H9 (cell line): ENCODE measurements at regions not wholly inside any gene's neighbourhood (a gene's known extent, or its start where the extent isn't known, plus 50 kb on each side); places are given as distances from the start of the nearest gene placed in this dataset.

Source experiments
- DNase-seq: peaks from one replicate; pipeline ENCODE4 v3.0.0-alpha.2; 2017
- H2AFZ ChIP-seq: one replicate; pipeline ENCODE4 v1.6.1; 2013; ENCODE audit warnings: mild to moderate bottlenecking, low read length, control low read depth, moderate library complexity
- H2AK5ac ChIP-seq: 2 replicates; pipeline ENCODE4 v1.6.1; 2013; ENCODE audit warnings: low read length, control low read depth, mixed read lengths; ENCODE audit not compliant: insufficient read length
- H2BK120ac ChIP-seq: one replicate; pipeline ENCODE4 v1.6.1; 2013; ENCODE audit warnings: low read depth, mild to moderate bottlenecking, low read length, control low read depth, inconsistent platforms; ENCODE audit not compliant: poor library complexity, severe bottlenecking
- H2BK12ac ChIP-seq: 2 replicates; pipeline ENCODE4 v1.6.1; 2013; ENCODE audit warnings: low read length, control low read depth, mixed read lengths, low read depth; ENCODE audit not compliant: insufficient read length
- H2BK15ac ChIP-seq: 2 replicates; pipeline ENCODE4 v1.6.1; 2013; ENCODE audit warnings: low read depth, low read length, control low read depth
- H2BK20ac ChIP-seq: one replicate; pipeline ENCODE4 v1.6.1; 2013; ENCODE audit warnings: low read depth, mild to moderate bottlenecking, low read length, control low read depth, inconsistent platforms; ENCODE audit not compliant: poor library complexity, severe bottlenecking
- H2BK5ac ChIP-seq: 2 replicates; pipeline ENCODE4 v1.6.1; 2013; ENCODE audit warnings: low read length, control low read depth, mixed read lengths; ENCODE audit not compliant: insufficient read length
- H3K14ac ChIP-seq: 2 replicates; pipeline ENCODE4 v1.6.1; 2013; ENCODE audit warnings: low read length, control low read depth; ENCODE audit not compliant: insufficient read depth
- H3K18ac ChIP-seq: 2 replicates; pipeline ENCODE4 v1.6.1; 2013; ENCODE audit warnings: low read depth, mild to moderate bottlenecking, mixed read lengths, low read length, control low read depth; ENCODE audit not compliant: insufficient read length
- H3K23ac ChIP-seq: 2 replicates; pipeline ENCODE4 v1.6.1; 2013; ENCODE audit warnings: low read length, control low read depth, mixed read lengths, low read depth; ENCODE audit not compliant: insufficient read length
- H3K23me2 ChIP-seq: 2 replicates; pipeline ENCODE4 v1.6.1; 2013; ENCODE audit warnings: low read depth, mild to moderate bottlenecking, mixed read lengths, low read length, control low read depth; ENCODE audit not compliant: insufficient read length, poor library complexity, severe bottlenecking
- H3K27ac ChIP-seq: 2 replicates; pipeline ENCODE4 v1.5.1; 2013; ENCODE audit warnings: low read length, control low read depth, mixed read lengths, low read depth; ENCODE audit not compliant: insufficient read length
- H3K27me3 ChIP-seq: 2 replicates; pipeline ENCODE4 v1.6.1; 2013; ENCODE audit warnings: low read length, control low read depth, inconsistent platforms; ENCODE audit not compliant: insufficient read depth
- H3K4ac ChIP-seq: 2 replicates; pipeline ENCODE4 v1.6.1; 2013; ENCODE audit warnings: low read depth, mild to moderate bottlenecking, control low read depth, inconsistent platforms, low read length, moderate library complexity
- H3K4me1 ChIP-seq: 2 replicates; pipeline ENCODE4 v1.6.1; 2013; ENCODE audit warnings: low read length, control low read depth, inconsistent platforms; ENCODE audit not compliant: insufficient read depth
- H3K4me2 ChIP-seq: 2 replicates; pipeline ENCODE4 v1.6.1; 2013; ENCODE audit warnings: low read length, control low read depth, mixed read lengths; ENCODE audit not compliant: insufficient read length, insufficient read depth
- H3K56ac ChIP-seq: 2 replicates; pipeline ENCODE4 v1.6.1; 2013; ENCODE audit warnings: low read depth, mild to moderate bottlenecking, mixed read lengths, low read length, control low read depth; ENCODE audit not compliant: insufficient read length
- H3K79me1 ChIP-seq: 2 replicates; pipeline ENCODE4 v1.6.1; 2013; ENCODE audit warnings: low read depth, mild to moderate bottlenecking, moderate library complexity, low read length, control low read depth, inconsistent platforms; ENCODE audit not compliant: insufficient read depth, poor library complexity, severe bottlenecking
- H3K79me2 ChIP-seq: 2 replicates; pipeline ENCODE4 v1.6.1; 2013; ENCODE audit warnings: low read length, control low read depth, inconsistent platforms; ENCODE audit not compliant: insufficient read depth
- H3K9ac ChIP-seq: 2 replicates; pipeline ENCODE4 v1.6.1; 2013; ENCODE audit warnings: low read length, control low read depth, mixed read lengths; ENCODE audit not compliant: insufficient read length; ENCODE audit errors: extremely low read depth
- H3K9me3 ChIP-seq: one replicate; pipeline ENCODE4 v1.6.1; 2013; ENCODE audit warnings: low read depth, low read length, inconsistent platforms; ENCODE audit not compliant: control insufficient read depth
- H3T11ph ChIP-seq: one replicate; pipeline ENCODE4 v1.6.1; 2013; ENCODE audit warnings: mild to moderate bottlenecking, low read length, control low read depth, inconsistent platforms
- H4K20me1 ChIP-seq: one replicate; pipeline ENCODE4 v1.6.1; 2013; ENCODE audit not compliant: control insufficient read depth, insufficient read length, insufficient read depth
- H4K5ac ChIP-seq: 2 replicates; pipeline ENCODE4 v1.6.1; 2013; ENCODE audit warnings: low read depth, mild to moderate bottlenecking, mixed read lengths, low read length, control low read depth; ENCODE audit not compliant: insufficient read length
- H4K8ac ChIP-seq: replicated peaks from 2 replicates; pipeline ENCODE4 v1.6.1; 2013; ENCODE audit warnings: low read length, control low read depth, mixed read lengths, low read depth; ENCODE audit not compliant: insufficient read length
- H4K91ac ChIP-seq: 2 replicates; pipeline ENCODE4 v1.6.1; 2013; ENCODE audit warnings: low read depth, mild to moderate bottlenecking, moderate library complexity, mixed read lengths, low read length, control low read depth; ENCODE audit not compliant: insufficient read length
- H3K27ac Mint-ChIP-seq, 3 experiments: 2 replicates in 2 of 3; 3 replicates in 1 of 3; pipeline ENCODE4 v1.8.0; 2020 to 2021; ENCODE audit warnings: mixed read lengths in 3 of 3, mild to moderate bottlenecking in 1 of 3, moderate library complexity in 1 of 3
- H3K27me3 Mint-ChIP-seq: 2 replicates; pipeline ENCODE4 v1.8.0; 2021; ENCODE audit warnings: low read depth, mild to moderate bottlenecking, moderate library complexity, mixed read lengths
- H3K36me3 Mint-ChIP-seq, 3 experiments: 2 replicates in 2 of 3; 3 replicates in 1 of 3; pipeline ENCODE4 v1.8.0; 2020 to 2021; ENCODE audit warnings: low read depth in 3 of 3, mixed read lengths in 3 of 3; ENCODE audit not compliant: insufficient read depth in 1 of 3
- H3K4me1 Mint-ChIP-seq, 2 experiments: 2 replicates each; pipeline ENCODE4 v1.8.0; 2020; ENCODE audit warnings: mixed read lengths in 2 of 2
- H3K4me3 Mint-ChIP-seq, 2 experiments: 2 replicates in 1 of 2; 3 replicates in 1 of 2; pipeline ENCODE4 v1.8.0; 2020 to 2021; ENCODE audit warnings: mild to moderate bottlenecking in 2 of 2, mixed read lengths in 2 of 2, moderate library complexity in 1 of 2
- H3K9me3 Mint-ChIP-seq, 2 experiments: 2 replicates in 1 of 2; 3 replicates in 1 of 2; pipeline ENCODE4 v1.8.0; 2020; ENCODE audit warnings: mild to moderate bottlenecking in 2 of 2, mixed read lengths in 2 of 2, moderate library complexity in 1 of 2
- WGBS: extraction: QIAGEN DNeasy Blood & Tissue Kit; methylation state at CpG from one replicate; pipeline ENCODE4 v1.1.7; 2013; ENCODE audit warnings: missing lambda C conversion rate, low lambda C conversion rate, mixed read lengths; ENCODE audit not compliant: insufficient read length; ENCODE audit errors: extremely low coverage; 5-methylcytosine and 5-hydroxymethylcytosine counted together
- TF ChIP-seq, protein P1 (sequence below): fragments of 200-600 bp; sonication (generic); conservative IDR thresholded peaks from 3 replicates; pipeline ENCODE4 v1.8.0; 2021; ENCODE audit warnings: antibody characterized with exemption, mild to moderate bottlenecking

DNA sequence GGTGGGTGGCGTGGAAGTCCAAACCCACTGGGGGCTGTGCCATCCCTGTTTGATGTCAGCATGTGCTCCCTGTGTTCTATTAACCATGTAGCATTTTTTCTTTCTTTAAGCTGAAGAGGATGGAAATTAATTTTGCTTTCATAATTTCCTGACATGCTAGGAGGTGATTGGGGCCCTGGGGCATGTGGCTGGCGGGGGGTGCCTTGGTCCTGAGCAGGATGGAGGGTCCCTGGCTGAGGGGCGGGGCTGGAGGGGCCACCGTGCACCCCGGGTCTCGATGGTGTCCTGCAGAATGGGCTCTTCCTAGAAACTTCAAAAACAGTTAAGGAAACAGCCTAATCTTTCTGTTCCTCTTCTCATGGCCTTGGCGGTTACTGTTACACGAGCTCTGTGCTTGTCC lies 69.3 kb upstream of the IRX4 start:
- H3K4me1 Mint-ChIP-seq, result peaks cover 20 to 24% of the 10 kb centered on the region in 2 experiments
- no peak overlapping the region for H3K4ac ChIP-seq
- peak overlapping the region; percentile 40 for H3K4me2 ChIP-seq
- H3K27me3 ChIP-seq, result no peaks in the 10 kb centered on the region
- peaks cover 0 to 2% (median 0%) of the 10 kb centered on the region in 3 experiments; a peak in 3 of 7 replicates for H3K36me3 Mint-ChIP-seq
- no peaks in the 10 kb centered on the region for H3K9me3 ChIP-seq
- no peak overlapping the region for H3K9ac ChIP-seq
- H3K79me2 ChIP-seq, result no peaks in the 10 kb centered on the region
- no peak for DNase-seq
- no peak overlapping the region for H3T11ph ChIP-seq
- peak overlapping the region in 2 of 3 experiments; percentile 89 to 96; a peak in 4 of 7 replicates for H3K27ac Mint-ChIP-seq
- H3K18ac ChIP-seq, result no peak overlapping the region
- no peak overlapping the region for H4K5ac ChIP-seq
- H3K27me3 Mint-ChIP-seq, result peaks cover 17% of the 10 kb centered on the region
- H3K9me3 Mint-ChIP-seq, result peaks cover 0 to 4% of the 10 kb centered on the region in 2 experiments; a peak in 1 of 5 replicates
- H3K79me1 ChIP-seq, result no peaks in the 10 kb centered on the region
- H3K27ac ChIP-seq, result peak overlapping the region; percentile 47
- H2BK12ac ChIP-seq, result no peak overlapping the region
- H2AFZ ChIP-seq, result no peak overlapping the region
- H3K4me3 Mint-ChIP-seq, result peak overlapping the region; percentile 41 to 73; a peak in 3 of 5 replicates
- no peak overlapping the region for H3K23ac ChIP-seq
- no peak overlapping the region for H3K56ac ChIP-seq
- no CpG with 5 or more reads among the region's 8 CpGs for WGBS
- no peak overlapping the region for H2BK20ac ChIP-seq
- H2BK120ac ChIP-seq, result no peak overlapping the region
- H2BK15ac ChIP-seq, result no peak overlapping the region
- H3K14ac ChIP-seq, result no peak overlapping the region; the same call in 1 of the 2 replicates
- TF ChIP-seq, protein P1, sequence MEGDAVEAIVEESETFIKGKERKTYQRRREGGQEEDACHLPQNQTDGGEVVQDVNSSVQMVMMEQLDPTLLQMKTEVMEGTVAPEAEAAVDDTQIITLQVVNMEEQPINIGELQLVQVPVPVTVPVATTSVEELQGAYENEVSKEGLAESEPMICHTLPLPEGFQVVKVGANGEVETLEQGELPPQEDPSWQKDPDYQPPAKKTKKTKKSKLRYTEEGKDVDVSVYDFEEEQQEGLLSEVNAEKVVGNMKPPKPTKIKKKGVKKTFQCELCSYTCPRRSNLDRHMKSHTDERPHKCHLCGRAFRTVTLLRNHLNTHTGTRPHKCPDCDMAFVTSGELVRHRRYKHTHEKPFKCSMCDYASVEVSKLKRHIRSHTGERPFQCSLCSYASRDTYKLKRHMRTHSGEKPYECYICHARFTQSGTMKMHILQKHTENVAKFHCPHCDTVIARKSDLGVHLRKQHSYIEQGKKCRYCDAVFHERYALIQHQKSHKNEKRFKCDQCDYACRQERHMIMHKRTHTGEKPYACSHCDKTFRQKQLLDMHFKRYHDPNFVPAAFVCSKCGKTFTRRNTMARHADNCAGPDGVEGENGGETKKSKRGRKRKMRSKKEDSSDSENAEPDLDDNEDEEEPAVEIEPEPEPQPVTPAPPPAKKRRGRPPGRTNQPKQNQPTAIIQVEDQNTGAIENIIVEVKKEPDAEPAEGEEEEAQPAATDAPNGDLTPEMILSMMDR, result no peak
- H3K23me2 ChIP-seq, result no peaks in the 10 kb centered on the region
- H4K8ac ChIP-seq, result no peak overlapping the region
- no peaks in the 10 kb centered on the region for H4K20me1 ChIP-seq
- no peak overlapping the region for H4K91ac ChIP-seq
- no peaks in the 10 kb centered on the region; the same call in 1 of the 2 replicates for H3K4me1 ChIP-seq
- H2BK5ac ChIP-seq, result no peak overlapping the region
- no peak overlapping the region for H2AK5ac ChIP-seq
